Spleen (tissue), 7 donors: ENCODE measurements at regions not wholly inside any gene's neighbourhood (a gene's known extent, or its start where the extent isn't known, plus 50 kb on each side); places are given as distances from the start of the nearest gene placed in this dataset.

Experiments used
- POLR2A ChIP-seq, 3 donors: fragments of 450-650 bp; IDR thresholded peaks; one replicate each; pipeline ENCODE4 v1.5.1; 2017; ENCODE audit warnings: antibody characterized with exemption in 3 of 3, mild to moderate bottlenecking in 1 of 3
- POLR2AphosphoS5 ChIP-seq, 3 donors: sonication (generic); formaldehyde crosslinking; IDR thresholded peaks; one replicate each; pipeline ENCODE4 v1.5.1; 2017; ENCODE audit warnings: antibody characterized with exemption in 3 of 3
- TF ChIP-seq, protein P1 (sequence below), 11 experiments: fragments of 200-600 bp in 7 of 11; fragments of 450-650 bp in 4 of 11; sonication (generic) in 4 of 11; IDR thresholded peaks in 8 of 11; conservative IDR thresholded peaks in 3 of 11; 1 replicate in 7 of 11; 2 replicates in 4 of 11; pipeline versions ENCODE4 v1.4.0 to v1.8.0; 2016 to 2021; ENCODE audit warnings: antibody characterized with exemption in 11 of 11, inconsistent platforms in 4 of 11, mild to moderate bottlenecking in 1 of 11
- donor health status: DM: no; HTN: no; CAD: no; lungs with moderate emphysema.
- donor health status: DM: no; HTN: no; CAD: no.
- donor health status: DM: no; HTN: no; CAD: no.

DNA sequence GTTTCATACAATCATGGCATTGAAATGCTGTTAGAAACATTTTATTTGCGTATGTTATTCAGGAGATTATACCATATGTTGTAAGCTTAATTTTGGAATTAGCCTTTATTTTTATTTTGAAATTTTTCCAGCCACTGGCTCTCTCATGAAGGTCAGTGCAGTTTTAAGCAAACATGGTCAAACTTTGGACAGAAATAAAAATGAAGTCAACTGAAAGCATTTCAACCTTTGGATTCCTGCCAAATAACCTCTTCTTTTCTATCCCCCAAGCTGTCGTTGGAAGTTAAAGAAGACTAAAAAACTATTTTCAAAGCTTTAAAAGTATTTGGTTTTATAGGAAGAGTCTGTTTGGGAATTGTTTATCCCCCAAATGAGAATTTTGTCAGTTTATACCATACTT is 846.6 kb downstream of the MCTP2 start:
- TF ChIP-seq POLR2A (IDR thresholded peaks at IDR 0.05) (no peak), POLR2AphosphoS5 (IDR thresholded peaks at IDR 0.05) (no peak)
- TF ChIP-seq, protein P1, sequence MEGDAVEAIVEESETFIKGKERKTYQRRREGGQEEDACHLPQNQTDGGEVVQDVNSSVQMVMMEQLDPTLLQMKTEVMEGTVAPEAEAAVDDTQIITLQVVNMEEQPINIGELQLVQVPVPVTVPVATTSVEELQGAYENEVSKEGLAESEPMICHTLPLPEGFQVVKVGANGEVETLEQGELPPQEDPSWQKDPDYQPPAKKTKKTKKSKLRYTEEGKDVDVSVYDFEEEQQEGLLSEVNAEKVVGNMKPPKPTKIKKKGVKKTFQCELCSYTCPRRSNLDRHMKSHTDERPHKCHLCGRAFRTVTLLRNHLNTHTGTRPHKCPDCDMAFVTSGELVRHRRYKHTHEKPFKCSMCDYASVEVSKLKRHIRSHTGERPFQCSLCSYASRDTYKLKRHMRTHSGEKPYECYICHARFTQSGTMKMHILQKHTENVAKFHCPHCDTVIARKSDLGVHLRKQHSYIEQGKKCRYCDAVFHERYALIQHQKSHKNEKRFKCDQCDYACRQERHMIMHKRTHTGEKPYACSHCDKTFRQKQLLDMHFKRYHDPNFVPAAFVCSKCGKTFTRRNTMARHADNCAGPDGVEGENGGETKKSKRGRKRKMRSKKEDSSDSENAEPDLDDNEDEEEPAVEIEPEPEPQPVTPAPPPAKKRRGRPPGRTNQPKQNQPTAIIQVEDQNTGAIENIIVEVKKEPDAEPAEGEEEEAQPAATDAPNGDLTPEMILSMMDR (IDR thresholded peaks at IDR 0.05 in 8 of 11, conservative IDR thresholded peaks at IDR 0.05 in 3 of 11), result no peak
